H1 (cell line): ENCODE measurements at regions not wholly inside any gene's neighbourhood (a gene's known extent, or its start where the extent isn't known, plus 50 kb on each side); places are given as distances from the start of the nearest gene placed in this dataset.

ENCODE experiments used
- CTCF ChIA-PET: fragments of 300-600 bp; sonication (Branson Sonifier 250); formaldehyde crosslinking; loops from one replicate; lab custom pipeline; 2021; ENCODE audit not compliant: partially characterized antibody; lab: Charles Lee
- POLR2A ChIA-PET: fragments of 300-600 bp; sonication (Branson Sonifier 250); formaldehyde crosslinking; loops from one replicate; lab custom pipeline; 2021; ENCODE audit warnings: inconsistent platforms; ENCODE audit not compliant: partially characterized antibody; lab: Charles Lee
- DNase-seq, 2 experiments: peaks; one replicate each; pipeline versions ENCODE4 v3.0.0 to v3.0.0-alpha.2; 2010 to 2022; ENCODE audit warnings: low spot score in 2 of 2, low read depth in 1 of 2, mixed read lengths in 1 of 2
- FAIRE-seq: peaks from 2 replicates; lab custom pipeline; 2011; peaks lifted over from hg19 to GRCh38; lab: Jason Lieb, UNC
- H2AFZ ChIP-seq: 2 replicates; pipeline ENCODE4 v1.8.1; 2012; ENCODE audit warnings: low read length, inconsistent platforms
- H2AK5ac ChIP-seq: 2 replicates; pipeline ENCODE4 v1.6.1; 2013; ENCODE audit warnings: low read depth, low read length
- H2BK120ac ChIP-seq: replicated peaks from 2 replicates; pipeline ENCODE3; 2013; ENCODE audit warnings: low read depth, low read length, inconsistent platforms
- H2BK12ac ChIP-seq: 2 replicates; pipeline ENCODE4 v1.6.1; 2013; ENCODE audit warnings: low read depth, low read length
- H2BK15ac ChIP-seq: 2 replicates; pipeline ENCODE4 v1.6.1; 2013; ENCODE audit warnings: low read length
- H2BK20ac ChIP-seq: 2 replicates; pipeline ENCODE4 v1.6.1; 2013; ENCODE audit warnings: low read length
- H2BK5ac ChIP-seq: 2 replicates; pipeline ENCODE4 v1.6.1; 2013; ENCODE audit warnings: low read depth, low read length
- H3K14ac ChIP-seq: 2 replicates; pipeline ENCODE4 v1.6.1; 2013; ENCODE audit warnings: inconsistent platforms; ENCODE audit not compliant: insufficient read length
- H3K18ac ChIP-seq: 2 replicates; pipeline ENCODE4 v1.6.1; 2013; ENCODE audit warnings: low read length; ENCODE audit errors: extremely low read depth
- H3K23ac ChIP-seq: 2 replicates; pipeline ENCODE4 v1.6.1; 2013; ENCODE audit warnings: inconsistent platforms; ENCODE audit not compliant: insufficient read length
- H3K23me2 ChIP-seq: 2 replicates; pipeline ENCODE4 v1.6.1; 2013; ENCODE audit warnings: low read depth, low read length
- H3K27ac ChIP-seq: 2 replicates; pipeline ENCODE4 v1.6.1; 2011; ENCODE audit warnings: low read depth, low read length, inconsistent platforms
- H3K27me3 ChIP-seq, 4 experiments: replicated peaks in 1 of 4; 1 replicate in 1 of 4; 2 replicates in 3 of 4; pipeline versions ENCODE4 v1.6.1 to v1.8.1; 2011 to 2013; ENCODE audit warnings: low read length in 3 of 4, mild to moderate bottlenecking in 3 of 4, inconsistent platforms in 2 of 4, mixed read lengths in 2 of 4, moderate library complexity in 1 of 4; ENCODE audit not compliant: control insufficient read depth in 3 of 4, insufficient read depth in 3 of 4; ENCODE audit errors: extremely low read depth in 1 of 4
- H3K36me3 ChIP-seq, 4 experiments: 2 replicates each; pipeline versions ENCODE4 v1.6.1 to v1.8.1; 2011 to 2013; ENCODE audit warnings: mild to moderate bottlenecking in 4 of 4, low read length in 3 of 4, moderate library complexity in 2 of 4, control low read depth in 1 of 4, inconsistent platforms in 1 of 4; ENCODE audit not compliant: insufficient read depth in 4 of 4, control insufficient read depth in 2 of 4
- H3K4ac ChIP-seq: replicated peaks from 2 replicates; pipeline ENCODE3; 2013; ENCODE audit warnings: low read length, low read depth, mixed read lengths, inconsistent platforms; ENCODE audit not compliant: insufficient read length
- H3K4me1 ChIP-seq, 4 experiments: replicated peaks in 1 of 4; 1 replicate in 1 of 4; 2 replicates in 3 of 4; pipeline versions ENCODE4 v1.6.1 to v1.8.1; 2011 to 2013; ENCODE audit warnings: low read length in 3 of 4, inconsistent platforms in 2 of 4, mixed read lengths in 1 of 4; ENCODE audit not compliant: insufficient read depth in 4 of 4, control insufficient read depth in 3 of 4
- H3K4me2 ChIP-seq, 2 experiments: 2 replicates each; pipeline versions ENCODE4 v1.6.1 to v1.8.1; 2011 to 2013; ENCODE audit warnings: low read depth in 2 of 2, low read length in 2 of 2, control low read depth in 1 of 2, inconsistent platforms in 1 of 2, mild to moderate bottlenecking in 1 of 2; ENCODE audit not compliant: insufficient read depth in 1 of 2
- H3K4me3 ChIP-seq, 4 experiments: fragments of 200-600, 300-600 bp in 1 of 4; sonication (generic), shearing (Covaris generic), sonication (Bioruptor Twin) in 1 of 4; 2 replicates each; pipeline versions ENCODE4 v1.5.1 to v1.8.1; 2011 to 2016; ENCODE audit warnings: low read length in 4 of 4, low read depth in 3 of 4, control low read depth in 2 of 4, inconsistent platforms in 2 of 4, mild to moderate bottlenecking in 2 of 4, mixed read lengths in 1 of 4, moderate library complexity in 1 of 4; ENCODE audit not compliant: insufficient read depth in 2 of 4; ENCODE audit errors: extremely low read depth in 1 of 4
- H3K56ac ChIP-seq: replicated peaks from 2 replicates; pipeline ENCODE3; 2013; ENCODE audit warnings: low read depth, mild to moderate bottlenecking, mixed read lengths, low read length, inconsistent platforms; ENCODE audit not compliant: insufficient read length
- H3K79me1 ChIP-seq: 2 replicates; pipeline ENCODE4 v1.6.1; 2013; ENCODE audit warnings: low read depth, low read length, control low read depth
- H3K79me2 ChIP-seq, 2 experiments: 2 replicates each; pipeline versions ENCODE4 v1.6.1 to v1.8.1; 2012 to 2013; ENCODE audit warnings: low read length in 2 of 2, mild to moderate bottlenecking in 2 of 2, inconsistent platforms in 1 of 2; ENCODE audit not compliant: insufficient read depth in 2 of 2, control insufficient read depth in 1 of 2
- H3K9ac ChIP-seq, 4 experiments: replicated peaks in 1 of 4; 1 replicate in 1 of 4; 2 replicates in 3 of 4; pipeline versions ENCODE4 v1.6.1 to v1.8.1; 2011 to 2013; ENCODE audit warnings: low read depth in 3 of 4, low read length in 3 of 4, control low read depth in 2 of 4, mild to moderate bottlenecking in 2 of 4, moderate library complexity in 2 of 4, inconsistent platforms in 1 of 4; ENCODE audit errors: extremely low read depth in 1 of 4
- H3K9me3 ChIP-seq, 2 experiments: 2 replicates each; pipeline versions ENCODE4 v1.6.1 to v1.8.1; 2012 to 2013; ENCODE audit warnings: mild to moderate bottlenecking in 2 of 2, moderate library complexity in 2 of 2, control low read depth in 1 of 2, inconsistent platforms in 1 of 2, low read depth in 1 of 2, low read length in 1 of 2, mixed read lengths in 1 of 2; ENCODE audit not compliant: insufficient read depth in 2 of 2
- H4K20me1 ChIP-seq, 2 experiments: replicated peaks in 1 of 2; 2 replicates each; pipeline versions ENCODE3 to v1.8.1; 2011 to 2013; ENCODE audit warnings: inconsistent platforms in 2 of 2, low read length in 2 of 2, mild to moderate bottlenecking in 1 of 2; ENCODE audit not compliant: insufficient read depth in 2 of 2, control insufficient read depth in 1 of 2
- H4K5ac ChIP-seq: 2 replicates; pipeline ENCODE4 v1.6.1; 2013; ENCODE audit warnings: low read length, low read depth, mixed read lengths, inconsistent platforms; ENCODE audit not compliant: insufficient read length
- H4K8ac ChIP-seq: 2 replicates; pipeline ENCODE4 v1.8.0; 2013; ENCODE audit warnings: mild to moderate bottlenecking, moderate library complexity, low read length, inconsistent platforms; ENCODE audit not compliant: insufficient read depth; ENCODE audit errors: extremely low read depth
- H4K91ac ChIP-seq: replicated peaks from 2 replicates; pipeline ENCODE3; 2013; ENCODE audit warnings: low read length, mixed read lengths, inconsistent platforms; ENCODE audit not compliant: insufficient read length
- ATF3 ChIP-seq: IDR thresholded peaks from 2 replicates; pipeline ENCODE4 v1.6.1; 2011; ENCODE audit warnings: low read depth, mild to moderate bottlenecking, low read length; ENCODE audit not compliant: insufficient read depth
- CBX5 ChIP-seq: fragments of 300-800, 300-1000 bp; sonication (generic); IDR thresholded peaks from 2 replicates; pipeline ENCODE4 v1.7.1; 2016; ENCODE audit warnings: antibody characterized with exemption, low read length, low read depth
- CHD2 ChIP-seq: IDR thresholded peaks from 2 replicates; pipeline ENCODE4 v1.6.1; 2012; ENCODE audit warnings: low read length, improper control_type of control experiment
- CREB1 ChIP-seq: IDR thresholded peaks from 2 replicates; pipeline ENCODE4 v1.6.1; 2012; ENCODE audit warnings: inconsistent platforms
- EP300 ChIP-seq, 2 experiments: IDR thresholded peaks; 1 replicate in 1 of 2; 2 replicates in 1 of 2; pipeline ENCODE4 v1.6.1; 2011 to 2012; ENCODE audit warnings: low read depth in 2 of 2, low read length in 2 of 2, mild to moderate bottlenecking in 2 of 2, borderline replicate concordance in 1 of 2, inconsistent platforms in 1 of 2, moderate library complexity in 1 of 2
- EZH2 ChIP-seq: fragments of 200-600 bp; sonication (generic); IDR thresholded peaks from 2 replicates; pipeline ENCODE4 v1.7.1; 2012; ENCODE audit warnings: low read depth, mild to moderate bottlenecking, moderate library complexity, low read length, inconsistent platforms; ENCODE audit not compliant: severe bottlenecking
- HDAC6 ChIP-seq: IDR thresholded peaks from one replicate; pipeline ENCODE4 v1.7.1; 2012; ENCODE audit warnings: low read depth, mild to moderate bottlenecking, inconsistent platforms, low read length, moderate library complexity
- NANOG ChIP-seq: IDR thresholded peaks from 2 replicates; pipeline ENCODE4 v1.6.1; 2011; ENCODE audit warnings: low read length, low read depth, mild to moderate bottlenecking, inconsistent platforms; ENCODE audit not compliant: insufficient read depth, poor library complexity, severe bottlenecking
- POLR2A ChIP-seq, 2 experiments: IDR thresholded peaks; 1 replicate in 1 of 2; 2 replicates in 1 of 2; pipeline ENCODE4 v1.6.1; 2011; ENCODE audit warnings: low read depth in 2 of 2, low read length in 2 of 2, mild to moderate bottlenecking in 2 of 2; ENCODE audit errors: control extremely low read depth in 1 of 2
- RFX5 ChIP-seq: IDR thresholded peaks from 2 replicates; pipeline ENCODE4 v1.6.1; 2011; ENCODE audit warnings: low read depth, low read length, improper control_type of control experiment, borderline replicate concordance
- SRF ChIP-seq: IDR thresholded peaks from 2 replicates; pipeline ENCODE4 v1.6.1; 2011; ENCODE audit warnings: mild to moderate bottlenecking, low read depth, low read length, moderate library complexity
- TAF1 ChIP-seq: IDR thresholded peaks from 2 replicates; pipeline ENCODE4 v1.6.1; 2011; ENCODE audit warnings: mild to moderate bottlenecking, low read depth, low read length
- TAF7 ChIP-seq: optimal IDR thresholded peaks from 2 replicates; pipeline ENCODE3; 2011; ENCODE audit warnings: low read depth, mild to moderate bottlenecking, inconsistent platforms, low read length, moderate library complexity, borderline replicate concordance
- TCF12 ChIP-seq: IDR thresholded peaks from 2 replicates; pipeline ENCODE4 v1.6.1; 2011; ENCODE audit warnings: low read depth, mild to moderate bottlenecking, low read length
- WGBS, 2 experiments: shearing (Covaris generic) in 1 of 2; methylation state at CpG; one replicate each; pipeline versions ENCODE4 v1.1.6 to v1.1.7; 2013 to 2015; ENCODE audit warnings: low lambda C conversion rate in 2 of 2, mixed read lengths in 2 of 2, inconsistent platforms in 1 of 2, low coverage in 1 of 2, missing lambda C conversion rate in 1 of 2; ENCODE audit not compliant: insufficient replicate concordance in 2 of 2, insufficient coverage in 1 of 2, insufficient read length in 1 of 2; ENCODE audit errors: extremely low coverage in 1 of 2, missing lambda C conversion rate in 1 of 2; 5-methylcytosine and 5-hydroxymethylcytosine counted together

DNA sequence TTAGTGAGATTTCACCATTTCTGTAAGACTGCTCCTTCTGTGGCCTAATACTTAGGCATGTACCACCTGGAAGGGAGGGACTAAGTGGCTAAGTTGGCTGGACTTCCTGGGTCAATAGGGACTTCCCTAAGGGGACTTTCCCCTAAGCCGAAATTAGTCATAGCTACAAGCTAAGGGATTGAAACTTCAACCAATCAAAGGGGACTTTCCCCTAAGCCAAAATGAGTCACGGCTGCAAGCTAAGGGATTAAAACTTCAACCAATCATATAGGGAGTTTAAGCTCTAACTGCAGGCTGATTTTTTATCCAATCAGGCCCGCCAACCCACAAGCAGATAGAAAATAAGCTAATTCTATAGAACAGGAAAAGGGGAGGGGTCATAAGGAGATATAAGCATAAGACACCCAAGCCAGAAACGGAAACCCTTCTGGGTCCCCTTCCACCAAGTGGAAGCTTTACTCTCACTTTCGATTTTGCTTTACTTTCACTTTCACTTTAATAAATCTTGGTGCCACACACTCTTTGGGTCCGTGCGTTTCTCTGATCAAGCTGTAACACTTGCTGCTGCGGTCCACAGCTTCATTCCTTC, 382.8 kb downstream of the KLHL4 start:
- Histone ChIP-seq H2BK5ac (no peak overlapping the region), H3K23ac (no peak overlapping the region), H3K4ac (no peak overlapping the region), H3K9me3 (no peaks in the 10 kb centered on the region), H2AK5ac (no peak overlapping the region), H3K27ac (no peak overlapping the region), H3K23me2 (no peaks in the 10 kb centered on the region), H3K4me2 (no peak overlapping the region), H3K14ac (no peak overlapping the region), H4K20me1 (no peaks in the 10 kb centered on the region), H3K56ac (no peak overlapping the region), H4K5ac (no peak overlapping the region), H2AFZ (no peak overlapping the region), H3K27me3 (no peaks in the 10 kb centered on the region), H3K79me2 (no peaks in the 10 kb centered on the region), H3K18ac (no peak overlapping the region; the same call in 1 of the 2 replicates), H2BK15ac (no peak overlapping the region), H4K8ac (no peak overlapping the region), H2BK120ac (no peak overlapping the region), H3K4me1 (peaks cover 0 to 3% (median 1%) of the 10 kb centered on the region in 4 experiments; a peak in 2 of 7 replicates), H2BK20ac (no peak overlapping the region), H3K79me1 (no peaks in the 10 kb centered on the region), H3K4me3 (no peak overlapping the region), H3K36me3 (no peaks in the 10 kb centered on the region), H3K9ac (no peak overlapping the region), H2BK12ac (no peak overlapping the region), H4K91ac (no peak overlapping the region)
- ChIA-PET POLR2A (no interaction called here), CTCF (no interaction called here)
- WGBS, 2 experiments, result 72% methylated on average over 7 of the region's 8 CpGs; no CpG with 5 or more reads in 1 of the 2 experiments
- FAIRE-seq, result no peak
- no peak for DNase-seq
- no peak for TF ChIP-seq NANOG
- no peak for TF ChIP-seq TAF7
- TF ChIP-seq EZH2, result no peak
- no peak for TF ChIP-seq RFX5
- TF ChIP-seq TCF12, result no peak
- no peak for TF ChIP-seq CBX5
- TF ChIP-seq TAF1, result no peak
- no peak for TF ChIP-seq CREB1
- no peak for TF ChIP-seq EP300 (IDR thresholded peaks at IDR 0.05; ENCODE audit: borderline replicate concordance in 1 of 2, low read depth in 2 of 2, low read length in 2 of 2)
- no peak for TF ChIP-seq CHD2
- no peak for TF ChIP-seq HDAC6
- no peak for TF ChIP-seq ATF3
- no peak for TF ChIP-seq POLR2A (IDR thresholded peaks at IDR 0.05; ENCODE audit: control extremely low read depth in 1 of 2, low read depth in 2 of 2, low read length in 2 of 2)
- TF ChIP-seq SRF, result no peak
